CD4-positive, alpha-beta T cell (primary cell): ENCODE measurements at regions not wholly inside any gene's neighbourhood (a gene's known extent, or its start where the extent isn't known, plus 50 kb on each side); places are given as distances from the start of the nearest gene placed in this dataset.
"Not testable (repeated sequence)": the region's sequence is repeated elsewhere in the genome, so short reads cannot be mapped to it uniquely, and the experiment has no call there.

Experiments used
- ATAC-seq: fragments of 200-7000 bp; cut with Tn5 transposase; one replicate; pipeline ENCODE4 v1.10.0; 2022; ENCODE audit warnings: mild to moderate bottlenecking; ENCODE audit not compliant: poor library complexity
- CTCF ChIA-PET: fragments of 350-600 bp; sonication (Branson Sonifier 250); formaldehyde crosslinking; loops from one replicate; lab custom pipeline; 2021; ENCODE audit warnings: antibody characterized with exemption, inconsistent platforms; lab: Charles Lee
- POLR2A ChIA-PET: fragments of 350-600 bp; sonication (Branson Sonifier 250); formaldehyde crosslinking; loops from one replicate; lab custom pipeline; 2021; ENCODE audit warnings: antibody characterized with exemption, inconsistent platforms; lab: Charles Lee
- DNase-seq, 14 experiments: peaks; one replicate each; pipeline ENCODE4 v3.0.0-alpha.2; 2013 to 2020; ENCODE audit warnings: mixed read lengths in 2 of 14
- H3K27ac ChIP-seq, 2 donors: one replicate each; pipeline versions ENCODE4 v1.5.1 to v1.7.0; 2013; ENCODE audit warnings: low read length in 2 of 2, low read depth in 1 of 2, mild to moderate bottlenecking in 1 of 2
- H3K27me3 ChIP-seq, 2 experiments: 1 replicate in 1 of 2; 2 replicates in 1 of 2; pipeline versions ENCODE4 v1.6.1 to v1.7.0; 2013; ENCODE audit warnings: low read length in 2 of 2, control low read depth in 1 of 2, mild to moderate bottlenecking in 1 of 2, moderate library complexity in 1 of 2; ENCODE audit not compliant: insufficient read depth in 2 of 2, control insufficient read depth in 1 of 2
- H3K36me3 ChIP-seq: one replicate; pipeline ENCODE4 v1.6.1; 2013; ENCODE audit warnings: low read length, control low read depth; ENCODE audit not compliant: insufficient read depth
- H3K4me1 ChIP-seq: one replicate; pipeline ENCODE4 v1.6.1; 2013; ENCODE audit warnings: low read length, control low read depth; ENCODE audit not compliant: insufficient read depth
- H3K4me3 ChIP-seq: one replicate; pipeline ENCODE4 v1.5.1; 2013; ENCODE audit warnings: mild to moderate bottlenecking, low read length, moderate library complexity
- H3K9me3 ChIP-seq, 2 experiments: 1 replicate in 1 of 2; 2 replicates in 1 of 2; pipeline versions ENCODE4 v1.6.1 to v1.7.0; 2013; ENCODE audit warnings: low read length in 2 of 2, mild to moderate bottlenecking in 2 of 2, control low read depth in 1 of 2, moderate library complexity in 1 of 2; ENCODE audit not compliant: control insufficient read depth in 1 of 2, insufficient read depth in 1 of 2
- H3K27ac Mint-ChIP-seq: one replicate; pipeline ENCODE4 v1.8.0; 2020; ENCODE audit warnings: mixed read lengths
- H3K27me3 Mint-ChIP-seq: one replicate; pipeline ENCODE4 v1.8.0; 2021; ENCODE audit warnings: mixed read lengths
- H3K36me3 Mint-ChIP-seq: one replicate; pipeline ENCODE4 v1.8.0; 2021; ENCODE audit warnings: low read depth, mixed read lengths
- H3K4me1 Mint-ChIP-seq: one replicate; pipeline ENCODE4 v1.8.0; 2021; ENCODE audit warnings: low read depth, mixed read lengths
- H3K4me3 Mint-ChIP-seq: one replicate; pipeline ENCODE4 v1.8.0; 2020; ENCODE audit warnings: mild to moderate bottlenecking, mixed read lengths
- H3K9me3 Mint-ChIP-seq: one replicate; pipeline ENCODE4 v1.8.0; 2020; ENCODE audit warnings: mixed read lengths
- intact Hi-C, 2 experiments: fragments of 100-400 bp; cut with DNase I in 1 of 2; cut with micrococcal nuclease in 1 of 2; formaldehyde crosslinking; loops; one replicate each; pipeline versions ENCODE4 v1.15.1 to v1.9.0; 2023 to 2025; cut with DNase I, micrococcal nuclease
- TF ChIP-seq, protein P1 (sequence below): fragments of 200-600 bp; IDR thresholded peaks from one replicate; pipeline ENCODE4 v1.8.0; 2022; ENCODE audit warnings: antibody characterized with exemption, mild to moderate bottlenecking

DNA sequence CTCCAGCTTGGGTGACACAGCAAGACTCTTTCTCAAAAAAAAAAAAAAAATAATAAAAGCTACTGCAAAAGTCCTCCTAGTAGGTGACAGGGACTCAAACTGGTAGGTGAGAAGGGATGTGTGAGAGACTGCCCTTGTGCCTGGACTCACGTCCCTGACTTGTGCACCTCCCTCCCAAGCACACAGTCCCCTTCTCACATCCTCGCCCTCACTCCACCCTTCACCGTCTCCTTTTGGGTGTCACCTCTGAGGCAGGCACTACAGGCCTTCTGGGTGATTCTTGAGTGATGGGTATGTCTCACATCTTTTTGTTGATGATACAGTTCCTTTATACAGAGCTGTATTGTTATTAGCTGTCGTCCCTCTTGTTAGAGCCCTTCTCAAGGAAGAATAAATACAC is 170.5 kb downstream of the TM9SF2 start:
- intact Hi-C loops = no loop called here
- POLR2A ChIA-PET = no interaction called here
- DNase-seq = no peak
- H3K4me1 ChIP-seq = no peaks in the 10 kb centered on the region
- no peak for ATAC-seq
- no peak overlapping the region for H3K27ac ChIP-seq
- no peaks in the 10 kb centered on the region for H3K9me3 ChIP-seq
- CTCF ChIA-PET = interaction anchor here (3.0 kb wide), 1 partner anchor 15 kb away, joined by 7 read pairs; no protein-coding TSS in a partner anchor
- Mint-ChIP-seq H3K9me3 (no peaks in the 10 kb centered on the region), H3K4me1 (no peaks in the 10 kb centered on the region), H3K27ac (no peak overlapping the region), H3K27me3 (no peaks in the 10 kb centered on the region), H3K36me3 (no peaks in the 10 kb centered on the region), H3K4me3 (no peak overlapping the region)
- no peaks in the 10 kb centered on the region for H3K27me3 ChIP-seq
- no peak overlapping the region for H3K4me3 ChIP-seq
- no peaks in the 10 kb centered on the region for H3K36me3 ChIP-seq
- TF ChIP-seq, protein P1, sequence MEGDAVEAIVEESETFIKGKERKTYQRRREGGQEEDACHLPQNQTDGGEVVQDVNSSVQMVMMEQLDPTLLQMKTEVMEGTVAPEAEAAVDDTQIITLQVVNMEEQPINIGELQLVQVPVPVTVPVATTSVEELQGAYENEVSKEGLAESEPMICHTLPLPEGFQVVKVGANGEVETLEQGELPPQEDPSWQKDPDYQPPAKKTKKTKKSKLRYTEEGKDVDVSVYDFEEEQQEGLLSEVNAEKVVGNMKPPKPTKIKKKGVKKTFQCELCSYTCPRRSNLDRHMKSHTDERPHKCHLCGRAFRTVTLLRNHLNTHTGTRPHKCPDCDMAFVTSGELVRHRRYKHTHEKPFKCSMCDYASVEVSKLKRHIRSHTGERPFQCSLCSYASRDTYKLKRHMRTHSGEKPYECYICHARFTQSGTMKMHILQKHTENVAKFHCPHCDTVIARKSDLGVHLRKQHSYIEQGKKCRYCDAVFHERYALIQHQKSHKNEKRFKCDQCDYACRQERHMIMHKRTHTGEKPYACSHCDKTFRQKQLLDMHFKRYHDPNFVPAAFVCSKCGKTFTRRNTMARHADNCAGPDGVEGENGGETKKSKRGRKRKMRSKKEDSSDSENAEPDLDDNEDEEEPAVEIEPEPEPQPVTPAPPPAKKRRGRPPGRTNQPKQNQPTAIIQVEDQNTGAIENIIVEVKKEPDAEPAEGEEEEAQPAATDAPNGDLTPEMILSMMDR = no peak

DNA sequence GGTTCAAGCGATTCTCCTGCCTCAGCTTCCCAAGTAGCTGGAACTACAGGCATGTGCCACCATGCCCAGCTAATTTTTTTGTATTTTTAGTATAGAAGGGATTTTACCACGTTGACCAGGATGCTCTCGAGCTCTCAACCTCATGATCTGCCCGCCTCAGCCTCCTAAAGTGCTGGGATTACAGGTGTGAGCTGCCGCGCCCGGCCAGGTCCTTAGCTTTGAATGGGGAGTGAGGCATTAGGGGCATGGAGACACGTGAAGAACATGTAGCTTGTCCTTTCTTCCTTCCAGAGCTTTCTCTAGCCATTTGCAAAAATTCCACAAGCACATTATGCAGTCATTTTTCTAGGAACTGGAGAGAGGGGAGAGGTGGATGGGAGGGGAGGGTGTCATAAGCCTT is 167.8 kb downstream of the TM9SF2 start:
- DNase-seq, H3K27me3 ChIP-seq, H3K36me3 ChIP-seq, H3K9me3 Mint-ChIP-seq, H3K27me3 Mint-ChIP-seq, intact Hi-C loops, H3K27ac ChIP-seq, H3K36me3 Mint-ChIP-seq, H3K4me3 Mint-ChIP-seq, ATAC-seq, H3K4me3 ChIP-seq, H3K4me1 ChIP-seq, H3K27ac Mint-ChIP-seq, CTCF ChIA-PET, H3K9me3 ChIP-seq, H3K4me1 Mint-ChIP-seq, POLR2A ChIA-PET: not testable (repeated sequence)

DNA sequence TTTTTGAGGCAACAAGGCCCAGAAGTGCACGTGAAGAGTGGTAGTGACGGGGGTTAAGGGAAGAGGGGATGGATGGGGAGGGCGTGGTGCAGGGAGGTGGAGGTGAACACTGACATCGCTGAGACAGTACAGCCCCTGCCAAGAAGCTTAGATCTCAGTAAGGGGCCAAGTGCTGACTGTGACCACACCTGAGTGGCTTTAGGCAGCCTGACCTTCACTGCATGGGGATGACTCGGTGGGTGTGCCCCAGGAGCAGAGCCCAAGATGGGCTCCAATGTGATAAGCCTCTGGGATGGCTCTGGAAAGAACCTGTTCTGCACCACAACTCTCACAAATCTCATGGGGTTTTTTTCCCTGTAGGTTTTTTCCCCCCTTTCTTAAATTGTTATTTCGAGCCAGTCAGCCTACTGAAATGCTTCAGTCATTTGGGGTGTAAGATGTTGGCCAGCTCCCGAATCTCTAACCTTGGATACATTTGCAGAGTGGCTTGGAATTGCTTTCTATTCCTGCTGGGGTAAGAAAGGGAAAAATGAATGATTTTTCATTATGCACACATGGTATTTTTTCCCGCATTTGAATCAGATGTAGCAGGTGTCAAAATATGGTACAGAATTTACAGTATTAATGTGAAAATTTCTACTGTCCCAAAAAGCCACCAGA is 165.0 kb downstream of the TM9SF2 start:
- H3K36me3 Mint-ChIP-seq = no peaks in the 10 kb centered on the region
- CTCF ChIA-PET = no interaction called here
- DNase-seq = no peak

More for the DNA sequence above, 165.0 kb downstream of the TM9SF2 start:
- TF ChIP-seq, protein P1 = no peak
- Mint-ChIP-seq H3K27ac (no peak overlapping the region), H3K27me3 (no peaks in the 10 kb centered on the region), H3K9me3 (no peaks in the 10 kb centered on the region), H3K4me1 (no peaks in the 10 kb centered on the region), H3K4me3 (no peak overlapping the region)
- Histone ChIP-seq H3K9me3 (no peaks in the 10 kb centered on the region), H3K4me3 (no peak overlapping the region), H3K4me1 (no peaks in the 10 kb centered on the region), H3K27ac (no peak overlapping the region), H3K36me3 (no peaks in the 10 kb centered on the region), H3K27me3 (no peaks in the 10 kb centered on the region)
- intact Hi-C loops = loop anchor here in 1 of 2 experiments (2.0 kb wide), 1 partner anchor 17 kb away; no protein-coding TSS in a partner anchor
- ATAC-seq = no peak
- POLR2A ChIA-PET = no interaction called here
